ENCODE measurements at regions not wholly inside any gene's neighbourhood (a gene's known extent, or its start where the extent isn't known, plus 50 kb on each side); places are given as distances from the start of the nearest gene placed in this dataset.

GRCh38 chr2:235394278-235394828 lies 99.5 kb upstream of the AGAP1 start:
- TF ChIP-seq, protein P1, sequence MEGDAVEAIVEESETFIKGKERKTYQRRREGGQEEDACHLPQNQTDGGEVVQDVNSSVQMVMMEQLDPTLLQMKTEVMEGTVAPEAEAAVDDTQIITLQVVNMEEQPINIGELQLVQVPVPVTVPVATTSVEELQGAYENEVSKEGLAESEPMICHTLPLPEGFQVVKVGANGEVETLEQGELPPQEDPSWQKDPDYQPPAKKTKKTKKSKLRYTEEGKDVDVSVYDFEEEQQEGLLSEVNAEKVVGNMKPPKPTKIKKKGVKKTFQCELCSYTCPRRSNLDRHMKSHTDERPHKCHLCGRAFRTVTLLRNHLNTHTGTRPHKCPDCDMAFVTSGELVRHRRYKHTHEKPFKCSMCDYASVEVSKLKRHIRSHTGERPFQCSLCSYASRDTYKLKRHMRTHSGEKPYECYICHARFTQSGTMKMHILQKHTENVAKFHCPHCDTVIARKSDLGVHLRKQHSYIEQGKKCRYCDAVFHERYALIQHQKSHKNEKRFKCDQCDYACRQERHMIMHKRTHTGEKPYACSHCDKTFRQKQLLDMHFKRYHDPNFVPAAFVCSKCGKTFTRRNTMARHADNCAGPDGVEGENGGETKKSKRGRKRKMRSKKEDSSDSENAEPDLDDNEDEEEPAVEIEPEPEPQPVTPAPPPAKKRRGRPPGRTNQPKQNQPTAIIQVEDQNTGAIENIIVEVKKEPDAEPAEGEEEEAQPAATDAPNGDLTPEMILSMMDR (tag by site-specific recombination; IDR thresholded peaks at IDR 0.05), result no peak
- TF ChIP-seq, protein P2, sequence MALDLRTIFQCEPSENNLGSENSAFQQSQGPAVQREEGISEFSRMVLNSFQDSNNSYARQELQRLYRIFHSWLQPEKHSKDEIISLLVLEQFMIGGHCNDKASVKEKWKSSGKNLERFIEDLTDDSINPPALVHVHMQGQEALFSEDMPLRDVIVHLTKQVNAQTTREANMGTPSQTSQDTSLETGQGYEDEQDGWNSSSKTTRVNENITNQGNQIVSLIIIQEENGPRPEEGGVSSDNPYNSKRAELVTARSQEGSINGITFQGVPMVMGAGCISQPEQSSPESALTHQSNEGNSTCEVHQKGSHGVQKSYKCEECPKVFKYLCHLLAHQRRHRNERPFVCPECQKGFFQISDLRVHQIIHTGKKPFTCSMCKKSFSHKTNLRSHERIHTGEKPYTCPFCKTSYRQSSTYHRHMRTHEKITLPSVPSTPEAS (tag by site-specific recombination; IDR thresholded peaks at IDR 0.05), result no peak
- TF ChIP-seq ZNF335 (tag by site-specific recombination; conservative IDR thresholded peaks at IDR 0.05), result no peak
- TF ChIP-seq ZNF777 (tag by site-specific recombination; IDR thresholded peaks at IDR 0.05; ENCODE audit: borderline replicate concordance), result no peak
- no peak for TF ChIP-seq ZNF157 (tag by site-specific recombination; IDR thresholded peaks at IDR 0.05)
- TF ChIP-seq ZNF792 (tag by site-specific recombination; IDR thresholded peaks at IDR 0.05), result no peak
- TF ChIP-seq BCL11A (tag by site-specific recombination; IDR thresholded peaks at IDR 0.05; ENCODE audit: low read depth), result no peak
- TF ChIP-seq ZNF24 (tag by site-specific recombination; IDR thresholded peaks at IDR 0.05), result no peak
- TF ChIP-seq ZFP69B (tag by site-specific recombination; IDR thresholded peaks at IDR 0.05), result no peak
- TF ChIP-seq ZNF555 (tag by site-specific recombination; conservative IDR thresholded peaks at IDR 0.05), result no peak
- TF ChIP-seq OVOL3 (tag by site-specific recombination; IDR thresholded peaks at IDR 0.05), result no peak
- TF ChIP-seq PBX3 (CRISPR knock-in tag; IDR thresholded peaks at IDR 0.05), result no peak
- TF ChIP-seq, protein P3, sequence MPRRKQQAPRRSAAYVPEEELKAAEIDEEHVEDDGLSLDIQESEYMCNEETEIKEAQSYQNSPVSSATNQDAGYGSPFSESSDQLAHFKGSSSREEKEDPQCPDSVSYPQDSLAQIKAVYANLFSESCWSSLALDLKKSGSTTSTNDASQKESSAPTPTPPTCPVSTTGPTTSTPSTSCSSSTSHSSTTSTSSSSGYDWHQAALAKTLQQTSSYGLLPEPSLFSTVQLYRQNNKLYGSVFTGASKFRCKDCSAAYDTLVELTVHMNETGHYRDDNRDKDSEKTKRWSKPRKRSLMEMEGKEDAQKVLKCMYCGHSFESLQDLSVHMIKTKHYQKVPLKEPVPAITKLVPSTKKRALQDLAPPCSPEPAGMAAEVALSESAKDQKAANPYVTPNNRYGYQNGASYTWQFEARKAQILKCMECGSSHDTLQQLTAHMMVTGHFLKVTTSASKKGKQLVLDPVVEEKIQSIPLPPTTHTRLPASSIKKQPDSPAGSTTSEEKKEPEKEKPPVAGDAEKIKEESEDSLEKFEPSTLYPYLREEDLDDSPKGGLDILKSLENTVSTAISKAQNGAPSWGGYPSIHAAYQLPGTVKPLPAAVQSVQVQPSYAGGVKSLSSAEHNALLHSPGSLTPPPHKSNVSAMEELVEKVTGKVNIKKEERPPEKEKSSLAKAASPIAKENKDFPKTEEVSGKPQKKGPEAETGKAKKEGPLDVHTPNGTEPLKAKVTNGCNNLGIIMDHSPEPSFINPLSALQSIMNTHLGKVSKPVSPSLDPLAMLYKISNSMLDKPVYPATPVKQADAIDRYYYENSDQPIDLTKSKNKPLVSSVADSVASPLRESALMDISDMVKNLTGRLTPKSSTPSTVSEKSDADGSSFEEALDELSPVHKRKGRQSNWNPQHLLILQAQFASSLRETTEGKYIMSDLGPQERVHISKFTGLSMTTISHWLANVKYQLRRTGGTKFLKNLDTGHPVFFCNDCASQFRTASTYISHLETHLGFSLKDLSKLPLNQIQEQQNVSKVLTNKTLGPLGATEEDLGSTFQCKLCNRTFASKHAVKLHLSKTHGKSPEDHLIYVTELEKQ (tag by site-specific recombination; IDR thresholded peaks at IDR 0.05; ENCODE audit: borderline replicate concordance), result no peak
- CTCF ChIA-PET, result interaction anchor here (0.6 to 0.7 kb wide), 2 partner anchors 82 to 820 kb away, joined by 3 read pairs; no protein-coding TSS in a partner anchor
- H3K9me3 ChIP-seq (ENCODE audit: control insufficient read depth, insufficient read depth, low read depth, low read length), result no peaks in the 10 kb centered on the region
- H3K27ac ChIP-seq (ENCODE audit: extremely low read depth, low read depth, low read length), result no peak overlapping the region
- POLR2A ChIA-PET, result interaction anchor here (0.6 kb wide), 1 partner anchor 111 kb away, joined by 3 read pairs; no protein-coding TSS in a partner anchor
- H3K4me1 ChIP-seq (ENCODE audit: control insufficient read depth, insufficient read depth, low read length), result no peaks in the 10 kb centered on the region
- no peaks in the 10 kb centered on the region for H3K36me3 ChIP-seq (ENCODE audit: control insufficient read depth in 2 of 2, insufficient read depth in 1 of 2, low read length in 2 of 2)
- no peak overlapping the region for H3K4me3 ChIP-seq (ENCODE audit: low read depth, low read length)

DNA sequence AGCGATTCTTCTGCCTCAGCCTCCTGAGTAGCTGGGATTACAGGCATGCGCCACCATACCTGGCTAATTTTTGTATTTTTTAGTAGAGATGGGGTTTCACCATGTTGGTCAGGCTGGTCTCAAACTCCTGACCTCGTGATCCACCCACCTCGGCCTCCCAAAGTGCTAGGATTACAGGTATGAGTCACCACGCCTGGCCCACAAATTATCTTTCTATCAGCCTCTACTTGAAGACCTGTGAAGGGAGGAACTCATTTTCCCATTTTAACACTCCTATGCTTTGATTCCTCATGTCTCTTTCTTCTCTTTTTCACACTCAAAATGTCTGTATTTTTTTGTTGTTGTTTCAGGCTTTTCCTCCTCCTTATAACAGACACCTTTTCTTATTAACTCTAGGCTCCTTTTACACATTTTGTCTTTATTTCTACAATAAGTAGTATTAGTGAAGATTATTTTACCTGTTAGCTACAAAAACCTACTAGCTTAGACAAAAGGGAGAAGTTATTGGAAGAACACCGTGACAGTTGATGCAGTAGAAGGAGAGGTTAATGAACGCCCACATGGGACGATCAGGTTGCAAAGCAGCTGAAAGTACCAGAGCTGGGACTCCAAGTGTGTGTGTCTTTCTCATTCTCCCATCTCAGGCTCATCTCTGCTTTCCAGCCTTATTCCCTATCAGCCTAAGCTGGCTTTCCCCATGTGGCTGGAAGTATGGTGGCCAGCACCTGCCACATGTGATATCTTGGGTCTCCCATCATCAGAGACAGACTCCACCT lies 97.6 kb upstream of the AGAP1 start:
- CTCF ChIA-PET, result interaction anchor here (0.7 to 1.1 kb wide), 2 partner anchors 11 to 350 kb away, joined by 3 read pairs; no protein-coding TSS in a partner anchor
- Histone ChIP-seq H3K36me3 (ENCODE audit: control insufficient read depth in 2 of 2, insufficient read depth in 1 of 2, low read length in 2 of 2) (no peaks in the 10 kb centered on the region), H3K27ac (ENCODE audit: extremely low read depth, low read depth, low read length) (no peak overlapping the region), H3K4me1 (ENCODE audit: control insufficient read depth, insufficient read depth, low read length) (no peaks in the 10 kb centered on the region), H3K4me3 (ENCODE audit: low read depth, low read length) (no peak overlapping the region), H3K9me3 (ENCODE audit: control insufficient read depth, insufficient read depth, low read depth, low read length) (no peaks in the 10 kb centered on the region)
- POLR2A ChIA-PET, result no interaction called here
- TF ChIP-seq ZNF214 (tag by site-specific recombination; IDR thresholded peaks at IDR 0.05; ENCODE audit: borderline replicate concordance) (no peak), ZNF600 (tag by site-specific recombination; IDR thresholded peaks at IDR 0.05) (no peak), ZNF16 (tag by site-specific recombination; IDR thresholded peaks at IDR 0.05; ENCODE audit: low read depth) (no peak), ZNF433 (tag by site-specific recombination; IDR thresholded peaks at IDR 0.05; ENCODE audit: low read depth) (no peak), ZNF777 (tag by site-specific recombination; IDR thresholded peaks at IDR 0.05; ENCODE audit: borderline replicate concordance) (no peak), ZNF76 (tag by site-specific recombination; IDR thresholded peaks at IDR 0.05; ENCODE audit: borderline replicate concordance, low read depth) (no peak), BCL11A (tag by site-specific recombination; IDR thresholded peaks at IDR 0.05; ENCODE audit: low read depth) (no peak)
- TF ChIP-seq, protein P4, sequence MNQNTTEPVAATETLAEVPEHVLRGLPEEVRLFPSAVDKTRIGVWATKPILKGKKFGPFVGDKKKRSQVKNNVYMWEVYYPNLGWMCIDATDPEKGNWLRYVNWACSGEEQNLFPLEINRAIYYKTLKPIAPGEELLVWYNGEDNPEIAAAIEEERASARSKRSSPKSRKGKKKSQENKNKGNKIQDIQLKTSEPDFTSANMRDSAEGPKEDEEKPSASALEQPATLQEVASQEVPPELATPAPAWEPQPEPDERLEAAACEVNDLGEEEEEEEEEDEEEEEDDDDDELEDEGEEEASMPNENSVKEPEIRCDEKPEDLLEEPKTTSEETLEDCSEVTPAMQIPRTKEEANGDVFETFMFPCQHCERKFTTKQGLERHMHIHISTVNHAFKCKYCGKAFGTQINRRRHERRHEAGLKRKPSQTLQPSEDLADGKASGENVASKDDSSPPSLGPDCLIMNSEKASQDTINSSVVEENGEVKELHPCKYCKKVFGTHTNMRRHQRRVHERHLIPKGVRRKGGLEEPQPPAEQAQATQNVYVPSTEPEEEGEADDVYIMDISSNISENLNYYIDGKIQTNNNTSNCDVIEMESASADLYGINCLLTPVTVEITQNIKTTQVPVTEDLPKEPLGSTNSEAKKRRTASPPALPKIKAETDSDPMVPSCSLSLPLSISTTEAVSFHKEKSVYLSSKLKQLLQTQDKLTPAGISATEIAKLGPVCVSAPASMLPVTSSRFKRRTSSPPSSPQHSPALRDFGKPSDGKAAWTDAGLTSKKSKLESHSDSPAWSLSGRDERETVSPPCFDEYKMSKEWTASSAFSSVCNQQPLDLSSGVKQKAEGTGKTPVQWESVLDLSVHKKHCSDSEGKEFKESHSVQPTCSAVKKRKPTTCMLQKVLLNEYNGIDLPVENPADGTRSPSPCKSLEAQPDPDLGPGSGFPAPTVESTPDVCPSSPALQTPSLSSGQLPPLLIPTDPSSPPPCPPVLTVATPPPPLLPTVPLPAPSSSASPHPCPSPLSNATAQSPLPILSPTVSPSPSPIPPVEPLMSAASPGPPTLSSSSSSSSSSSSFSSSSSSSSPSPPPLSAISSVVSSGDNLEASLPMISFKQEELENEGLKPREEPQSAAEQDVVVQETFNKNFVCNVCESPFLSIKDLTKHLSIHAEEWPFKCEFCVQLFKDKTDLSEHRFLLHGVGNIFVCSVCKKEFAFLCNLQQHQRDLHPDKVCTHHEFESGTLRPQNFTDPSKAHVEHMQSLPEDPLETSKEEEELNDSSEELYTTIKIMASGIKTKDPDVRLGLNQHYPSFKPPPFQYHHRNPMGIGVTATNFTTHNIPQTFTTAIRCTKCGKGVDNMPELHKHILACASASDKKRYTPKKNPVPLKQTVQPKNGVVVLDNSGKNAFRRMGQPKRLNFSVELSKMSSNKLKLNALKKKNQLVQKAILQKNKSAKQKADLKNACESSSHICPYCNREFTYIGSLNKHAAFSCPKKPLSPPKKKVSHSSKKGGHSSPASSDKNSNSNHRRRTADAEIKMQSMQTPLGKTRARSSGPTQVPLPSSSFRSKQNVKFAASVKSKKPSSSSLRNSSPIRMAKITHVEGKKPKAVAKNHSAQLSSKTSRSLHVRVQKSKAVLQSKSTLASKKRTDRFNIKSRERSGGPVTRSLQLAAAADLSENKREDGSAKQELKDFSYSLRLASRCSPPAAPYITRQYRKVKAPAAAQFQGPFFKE (tag by site-specific recombination; IDR thresholded peaks at IDR 0.05; ENCODE audit: borderline replicate concordance), result no peak

Data from HEK293 (cell line).